SK-N-SH (cell line): ENCODE measurements at regions not wholly inside any gene's neighbourhood (a gene's known extent, or its start where the extent isn't known, plus 50 kb on each side); places are given as distances from the start of the nearest gene placed in this dataset.

Experiments
- CTCF ChIA-PET: fragments of 300-600, 350-600 bp; formaldehyde crosslinking; extraction: SDS; loops from one replicate; lab custom pipeline; 2021; lab: Yijun Ruan, JAX
- POLR2A ChIA-PET: fragments of 350-600 bp; sonication (Branson Sonifier 250); formaldehyde crosslinking; extraction: SDS; loops from one replicate; lab custom pipeline; 2020; ENCODE audit warnings: antibody characterized with exemption, inconsistent platforms; lab: Yijun Ruan, JAX
- DNase-seq: peaks from one replicate; pipeline ENCODE4 v3.0.0; 2012
- H2AFZ ChIP-seq: fragments of 200-600 bp; sonication (generic); 2 replicates; pipeline ENCODE4 v1.8.1; 2016; ENCODE audit warnings: antibody characterized with exemption, mild to moderate bottlenecking, low read depth
- H3F3A ChIP-seq: fragments of 200-600 bp; sonication (generic); replicated peaks from 2 replicates; pipeline ENCODE3; 2016; ENCODE audit warnings: antibody characterized with exemption, mild to moderate bottlenecking; ENCODE audit not compliant: insufficient read depth
- H3K27ac ChIP-seq, 2 experiments: fragments of 200-500 bp in 1 of 2; fragments of 200-600 bp in 1 of 2; sonication (Bioruptor generic) in 1 of 2; sonication (generic), shearing (Covaris generic) in 1 of 2; 2 replicates each; pipeline versions ENCODE4 v1.5.1 to v1.6.1; 2014 to 2016; ENCODE audit warnings: low read depth in 2 of 2, inconsistent platforms in 1 of 2, low read length in 1 of 2, mild to moderate bottlenecking in 1 of 2, mixed read lengths in 1 of 2
- H3K27me3 ChIP-seq: fragments of 200-600 bp; sonication (generic), shearing (Covaris generic); 2 replicates; pipeline ENCODE4 v1.6.1; 2016; ENCODE audit warnings: mixed run types; ENCODE audit not compliant: insufficient read depth
- H3K36me3 ChIP-seq, 2 experiments: fragments of 200-500 bp in 1 of 2; fragments of 200-600 bp in 1 of 2; sonication (Bioruptor generic) in 1 of 2; sonication (generic) in 1 of 2; replicated peaks in 1 of 2; 2 replicates each; pipeline versions ENCODE3 to v1.5.1; 2014 to 2016; ENCODE audit warnings: low read length in 1 of 2, mild to moderate bottlenecking in 1 of 2; ENCODE audit not compliant: insufficient read depth in 2 of 2, control insufficient read depth in 1 of 2
- H3K4me1 ChIP-seq, 2 experiments: fragments of 200-500 bp in 1 of 2; fragments of 200-600 bp in 1 of 2; sonication (Bioruptor generic) in 1 of 2; sonication (generic), shearing (Covaris generic) in 1 of 2; 2 replicates each; pipeline versions ENCODE4 v1.5.1 to v1.6.1; 2014 to 2016; ENCODE audit warnings: low read depth in 1 of 2, low read length in 1 of 2, mixed run types in 1 of 2; ENCODE audit not compliant: insufficient read depth in 2 of 2, control insufficient read depth in 1 of 2
- H3K4me2 ChIP-seq: fragments of 200-600 bp; sonication (generic), shearing (Covaris generic); 2 replicates; pipeline ENCODE4 v1.6.1; 2017; ENCODE audit warnings: mixed run types
- H3K4me3 ChIP-seq, 2 experiments: fragments of 200-500 bp in 1 of 2; fragments of 200-600 bp in 1 of 2; sonication (Bioruptor generic) in 1 of 2; sonication (generic), shearing (Covaris generic) in 1 of 2; 2 replicates each; pipeline versions ENCODE4 v1.5.1 to v1.8.1; 2014 to 2016; ENCODE audit warnings: low read depth in 2 of 2, inconsistent platforms in 1 of 2, low read length in 1 of 2, mild to moderate bottlenecking in 1 of 2, mixed read lengths in 1 of 2, moderate library complexity in 1 of 2
- H3K79me2 ChIP-seq: fragments of 200-600 bp; sonication (generic); 2 replicates; pipeline ENCODE4 v1.8.1; 2017; ENCODE audit warnings: mild to moderate bottlenecking; ENCODE audit not compliant: insufficient read depth
- H3K9ac ChIP-seq: fragments of 200-600 bp; sonication (generic); 2 replicates; pipeline ENCODE4 v1.6.1; 2017; ENCODE audit warnings: mixed run types
- H3K9me2 ChIP-seq: fragments of 200-600 bp; sonication (generic); 2 replicates; pipeline ENCODE4 v1.6.1; 2017; ENCODE audit warnings: mixed run types
- H3K9me3 ChIP-seq: fragments of 200-600 bp; sonication (generic); 2 replicates; pipeline ENCODE4 v1.6.1; 2017; ENCODE audit warnings: mixed run types, mild to moderate bottlenecking, moderate library complexity
- H4K20me1 ChIP-seq: fragments of 200-600 bp; sonication (generic); 2 replicates; pipeline ENCODE4 v1.6.1; 2017; ENCODE audit warnings: mild to moderate bottlenecking, mixed run types; ENCODE audit not compliant: insufficient read depth
- CTCF ChIP-seq: fragments of 200-600 bp; sonication (generic); IDR thresholded peaks from 2 replicates; pipeline ENCODE4 v1.6.1; 2017; ENCODE audit warnings: antibody characterized with exemption, mild to moderate bottlenecking, moderate library complexity
- ELF1 ChIP-seq: IDR thresholded peaks from 2 replicates; pipeline ENCODE4 v1.4.0; 2012
- EZH2phosphoT487 ChIP-seq: fragments of 200-600 bp; sonication (generic); IDR thresholded peaks from 2 replicates; pipeline ENCODE4 v1.6.1; 2017; ENCODE audit warnings: low read depth, mixed run types, mild to moderate bottlenecking, antibody characterized with exemption, moderate library complexity, borderline replicate concordance
- FOXM1 ChIP-seq: IDR thresholded peaks from 2 replicates; pipeline ENCODE4 v1.4.0; 2012; ENCODE audit warnings: low read depth, mild to moderate bottlenecking
- GATA2 ChIP-seq: sonication (generic); formaldehyde crosslinking; IDR thresholded peaks from 2 replicates; pipeline ENCODE4 v1.5.0; 2020; ENCODE audit warnings: mild to moderate bottlenecking, missing genetic modification reagents
- IRF3 ChIP-seq: fragments of 150-350 bp; IDR thresholded peaks from 2 replicates; pipeline ENCODE4 v1.6.1; 2016; ENCODE audit warnings: mild to moderate bottlenecking, low read depth, low read length
- JUND ChIP-seq: IDR thresholded peaks from 2 replicates; pipeline ENCODE4 v1.4.0; 2012
- MEF2A ChIP-seq: IDR thresholded peaks from 2 replicates; pipeline ENCODE4 v1.4.0; 2012; ENCODE audit warnings: low read depth, borderline replicate concordance
- MXI1 ChIP-seq: IDR thresholded peaks from 2 replicates; pipeline ENCODE4 v1.6.1; 2012; ENCODE audit warnings: mild to moderate bottlenecking, low read depth, low read length, improper control_type of control experiment
- PBX3 ChIP-seq: IDR thresholded peaks from 2 replicates; pipeline ENCODE4; 2012
- REST ChIP-seq: IDR thresholded peaks from 2 replicates; pipeline ENCODE4 v1.6.1; 2012; ENCODE audit warnings: mild to moderate bottlenecking, low read depth, low read length, moderate library complexity
- RFX5 ChIP-seq: IDR thresholded peaks from 2 replicates; pipeline ENCODE4 v1.6.1; 2012; ENCODE audit warnings: mild to moderate bottlenecking, improper control_type of control experiment, low read length
- RXRA ChIP-seq: IDR thresholded peaks from 2 replicates; pipeline ENCODE4 v1.4.0; 2012; ENCODE audit warnings: low read depth, mild to moderate bottlenecking, borderline replicate concordance
- SMC3 ChIP-seq: IDR thresholded peaks from 2 replicates; pipeline ENCODE4 v1.6.1; 2012; ENCODE audit warnings: low read depth, low read length, improper control_type of control experiment
- TAF1 ChIP-seq: IDR thresholded peaks from 2 replicates; pipeline ENCODE4 v1.6.1; 2012; ENCODE audit warnings: low read depth, mild to moderate bottlenecking, low read length, moderate library complexity, borderline replicate concordance
- TEAD4 ChIP-seq: IDR thresholded peaks from 2 replicates; pipeline ENCODE4 v1.4.0; 2012; ENCODE audit warnings: mild to moderate bottlenecking, borderline replicate concordance; ENCODE audit not compliant: insufficient read depth
- USF1 ChIP-seq: IDR thresholded peaks from 2 replicates; pipeline ENCODE4 v1.4.0; 2012; ENCODE audit warnings: low read depth, borderline replicate concordance
- ZBTB33 ChIP-seq: IDR thresholded peaks from 2 replicates; pipeline ENCODE4 v1.4.0; 2012; ENCODE audit warnings: low read depth, borderline replicate concordance
- WGBS: methylation state at CpG from one replicate; pipeline ENCODE4 v1.1.6; 2017; ENCODE audit warnings: low lambda C conversion rate; 5-methylcytosine and 5-hydroxymethylcytosine counted together

GRCh38 chr2:151027151-151027550 is 234.5 kb downstream of the RBM43 start:
- Histone ChIP-seq H3K27me3 (no peaks in the 10 kb centered on the region), H3K79me2 (no peaks in the 10 kb centered on the region), H3K9me2 (no peaks in the 10 kb centered on the region), H3K9ac (no peak overlapping the region), H3K9me3 (no peaks in the 10 kb centered on the region), H3F3A (no peaks in the 10 kb centered on the region), H3K4me1 (no peaks in the 10 kb centered on the region; a peak in 1 of 4 replicates), H3K4me2 (no peak overlapping the region), H3K4me3 (no peak overlapping the region), H3K27ac (no peak overlapping the region), H3K36me3 (no peaks in the 10 kb centered on the region), H2AFZ (no peak overlapping the region), H4K20me1 (no peaks in the 10 kb centered on the region)
- 66% methylated on average over 6 of the region's 6 CpGs for WGBS
- CTCF ChIA-PET: no interaction called here
- TF ChIP-seq GATA2: no peak
- TF ChIP-seq REST: no peak
- TF ChIP-seq ELF1: no peak
- TF ChIP-seq MEF2A: no peak
- TF ChIP-seq SMC3: no peak
- POLR2A ChIA-PET: no interaction called here
- no peak for DNase-seq

- no peak overlapping the region for H3K9ac ChIP-seq
- no peaks in the 10 kb centered on the region for H4K20me1 ChIP-seq
- no peak overlapping the region for H3K4me3 ChIP-seq
- H3K9me2 ChIP-seq: no peaks in the 10 kb centered on the region
- no peaks in the 10 kb centered on the region for H3K36me3 ChIP-seq
- no peaks in the 10 kb centered on the region for H3K27me3 ChIP-seq
- 58% methylated on average over 1 of the region's 1 CpG for WGBS
- no peak overlapping the region for H3K27ac ChIP-seq
- H2AFZ ChIP-seq: no peak overlapping the region
- ChIA-PET CTCF (no interaction called here), POLR2A (no interaction called here)
- no peak for DNase-seq
- H3K9me3 ChIP-seq: no peaks in the 10 kb centered on the region
- no peaks in the 10 kb centered on the region for H3F3A ChIP-seq
- H3K4me1 ChIP-seq: peaks cover 0 to 4% of the 10 kb centered on the region in 2 experiments; a peak in 2 of 4 replicates
- no peaks in the 10 kb centered on the region for H3K79me2 ChIP-seq
- H3K4me2 ChIP-seq: no peak overlapping the region
- TF ChIP-seq IRF3: no peak
- TF ChIP-seq RFX5: no peak
- TF ChIP-seq TEAD4: no peak
- TF ChIP-seq ELF1: no peak
- TF ChIP-seq PBX3: no peak
- TF ChIP-seq MXI1: no peak
- no peak for TF ChIP-seq EZH2phosphoT487
- TF ChIP-seq FOXM1: no peak
- TF ChIP-seq CTCF: no peak
- TF ChIP-seq TAF1: no peak
- TF ChIP-seq ZBTB33: no peak
- TF ChIP-seq JUND: no peak
- no peak for TF ChIP-seq SMC3
- TF ChIP-seq RXRA: no peak
- no peak for TF ChIP-seq USF1
Observed at GRCh38 chr2:151025816-151026215, 235.8 kb downstream of the RBM43 start.
